PC-3 (cell line): ENCODE measurements at regions not wholly inside any gene's neighbourhood (a gene's known extent, or its start where the extent isn't known, plus 50 kb on each side); places are given as distances from the start of the nearest gene placed in this dataset.

Source experiments
- ATAC-seq: fragments of 200-7000 bp; cut with Tn5 transposase; 2 replicates; pipeline ENCODE4 v1.9.1; 2020; ENCODE audit warnings: mild to moderate bottlenecking, moderate library complexity
- BruUV-seq: library from RNA; stranded (reverse); fragments of 400-500 nt; replicated peaks from 2 replicates; lab custom pipeline; 2021; lab: Mats Ljungman, UMichigan
- CTCF ChIA-PET: fragments of 300-600 bp; sonication (Branson Sonifier 250); formaldehyde crosslinking; loops from one replicate; lab custom pipeline; 2022; ENCODE audit warnings: antibody characterized with exemption; lab: Charles Lee
- POLR2A ChIA-PET: fragments of 300-600 bp; sonication (Branson Sonifier 250); formaldehyde crosslinking; loops from one replicate; lab custom pipeline; 2022; ENCODE audit warnings: antibody characterized with exemption; ENCODE audit not compliant: unreplicated experiment; lab: Charles Lee
- DNase-seq: peaks from one replicate; pipeline ENCODE4 v3.0.0-alpha.2; 2015
- H2AFZ ChIP-seq: fragments of 300-600 bp; sonication (generic); 2 replicates; pipeline ENCODE4 v1.6.0; 2016; ENCODE audit warnings: antibody characterized with exemption, low read length
- H3F3A ChIP-seq: fragments of 300-600 bp; sonication (generic); one replicate; pipeline ENCODE4 v1.6.0; 2017; ENCODE audit warnings: antibody characterized with exemption, low read length, control low read depth, mild to moderate bottlenecking; ENCODE audit not compliant: unreplicated experiment
- H3K27ac ChIP-seq: fragments of 300-600 bp; sonication (generic); 2 replicates; pipeline ENCODE4 v1.5.1; 2016; ENCODE audit warnings: mild to moderate bottlenecking, low read length
- H3K27me3 ChIP-seq: fragments of 300-600 bp; sonication (generic); 2 replicates; pipeline ENCODE4 v1.6.1; 2016; ENCODE audit warnings: low read length, mixed read lengths
- H3K36me3 ChIP-seq: fragments of 300-600 bp; sonication (generic); 2 replicates; pipeline ENCODE4 v1.6.1; 2016; ENCODE audit warnings: low read depth, mixed run types, low read length, mixed read lengths
- H3K4me1 ChIP-seq: fragments of 300-600 bp; sonication (generic); 2 replicates; pipeline ENCODE4 v1.5.1; 2016; ENCODE audit warnings: low read length; ENCODE audit not compliant: insufficient read depth
- H3K4me2 ChIP-seq: fragments of 300-600 bp; sonication (generic); 2 replicates; pipeline ENCODE4 v1.6.0; 2016; ENCODE audit warnings: low read length
- H3K4me3 ChIP-seq: fragments of 300-600 bp; sonication (generic); 2 replicates; pipeline ENCODE4 v1.5.1; 2016; ENCODE audit warnings: mild to moderate bottlenecking, low read length, mixed read lengths
- H3K79me2 ChIP-seq: fragments of 300-600 bp; sonication (generic); 2 replicates; pipeline ENCODE4 v1.6.1; 2017; ENCODE audit warnings: low read length, mixed read lengths
- H3K9ac ChIP-seq: fragments of 300-600 bp; sonication (generic); 2 replicates; pipeline ENCODE4 v1.6.0; 2016; ENCODE audit warnings: mild to moderate bottlenecking, low read length
- H3K9me2 ChIP-seq: fragments of 300-600 bp; sonication (generic); replicated peaks from 2 replicates; pipeline ENCODE4 v1.6.1; 2016; ENCODE audit warnings: mixed run types, low read length, mixed read lengths
- H3K9me3 ChIP-seq: fragments of 300-600 bp; sonication (generic); 2 replicates; pipeline ENCODE4 v1.6.1; 2016; ENCODE audit warnings: low read length, mixed read lengths
- H4K20me1 ChIP-seq: fragments of 300-600 bp; sonication (generic); 2 replicates; pipeline ENCODE4 v1.6.1; 2016; ENCODE audit warnings: low read length, mixed read lengths
- EZH2 ChIP-seq: fragments of 300-600 bp; sonication (generic); IDR thresholded peaks from one replicate; pipeline ENCODE4 v1.6.1; 2017; ENCODE audit warnings: antibody characterized with exemption, mild to moderate bottlenecking, low read length; ENCODE audit not compliant: unreplicated experiment
- EZH2phosphoT487 ChIP-seq: fragments of 300-600 bp; sonication (generic); IDR thresholded peaks from 2 replicates; pipeline ENCODE4 v1.6.1; 2018; ENCODE audit warnings: mild to moderate bottlenecking, antibody characterized with exemption, low read length, borderline replicate concordance
- intact Hi-C: fragments of 100-400 bp; cut with micrococcal nuclease; formaldehyde crosslinking; loops from 2 replicates; pipeline ENCODE4 v1.9.0; 2023
- TF ChIP-seq, protein P1 (sequence below): fragments of 300-600 bp; sonication (generic); conservative IDR thresholded peaks from 2 replicates; pipeline ENCODE4 v1.5.1; 2017; ENCODE audit warnings: antibody characterized with exemption, low read depth, mild to moderate bottlenecking, low read length

DNA sequence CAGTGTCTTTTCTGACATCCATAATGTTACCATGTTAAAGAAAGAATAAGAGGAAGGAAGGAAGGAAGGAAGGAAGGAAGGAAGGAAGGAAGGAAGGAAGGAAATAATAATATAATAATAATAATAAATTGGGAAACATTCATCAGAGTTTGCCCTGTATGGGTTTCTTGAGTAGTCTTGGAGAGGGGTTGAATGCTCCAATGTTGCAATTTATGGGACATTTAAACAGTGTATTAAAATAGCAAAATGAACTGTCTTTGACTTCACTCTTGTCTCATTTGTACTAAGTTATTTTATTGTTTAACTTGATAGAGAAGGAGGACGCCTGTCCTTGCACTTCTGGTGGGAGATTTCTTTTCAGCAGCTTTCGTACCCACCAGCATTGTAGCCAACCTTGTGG, 277.7 kb downstream of the RNF144A start:
- no peaks in the 10 kb centered on the region for H4K20me1 ChIP-seq
- H3K36me3 ChIP-seq: no peaks in the 10 kb centered on the region
- TF ChIP-seq EZH2phosphoT487: no peak
- TF ChIP-seq EZH2: no peak
- TF ChIP-seq, protein P1, sequence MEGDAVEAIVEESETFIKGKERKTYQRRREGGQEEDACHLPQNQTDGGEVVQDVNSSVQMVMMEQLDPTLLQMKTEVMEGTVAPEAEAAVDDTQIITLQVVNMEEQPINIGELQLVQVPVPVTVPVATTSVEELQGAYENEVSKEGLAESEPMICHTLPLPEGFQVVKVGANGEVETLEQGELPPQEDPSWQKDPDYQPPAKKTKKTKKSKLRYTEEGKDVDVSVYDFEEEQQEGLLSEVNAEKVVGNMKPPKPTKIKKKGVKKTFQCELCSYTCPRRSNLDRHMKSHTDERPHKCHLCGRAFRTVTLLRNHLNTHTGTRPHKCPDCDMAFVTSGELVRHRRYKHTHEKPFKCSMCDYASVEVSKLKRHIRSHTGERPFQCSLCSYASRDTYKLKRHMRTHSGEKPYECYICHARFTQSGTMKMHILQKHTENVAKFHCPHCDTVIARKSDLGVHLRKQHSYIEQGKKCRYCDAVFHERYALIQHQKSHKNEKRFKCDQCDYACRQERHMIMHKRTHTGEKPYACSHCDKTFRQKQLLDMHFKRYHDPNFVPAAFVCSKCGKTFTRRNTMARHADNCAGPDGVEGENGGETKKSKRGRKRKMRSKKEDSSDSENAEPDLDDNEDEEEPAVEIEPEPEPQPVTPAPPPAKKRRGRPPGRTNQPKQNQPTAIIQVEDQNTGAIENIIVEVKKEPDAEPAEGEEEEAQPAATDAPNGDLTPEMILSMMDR: no peak
- H3K4me2 ChIP-seq: no peak overlapping the region
- no peak overlapping the region for H3K4me3 ChIP-seq
- H3K9ac ChIP-seq: no peak overlapping the region
- no TSS peak for BruUV-seq
- no peak for DNase-seq
- no peak overlapping the region for H3K27ac ChIP-seq
- ChIA-PET POLR2A (no interaction called here), CTCF (no interaction called here)
- no peaks in the 10 kb centered on the region for H3K9me3 ChIP-seq
- H3K79me2 ChIP-seq: no peaks in the 10 kb centered on the region
- no peak for ATAC-seq
- no peak overlapping the region for H2AFZ ChIP-seq
- intact Hi-C loops: no loop called here
- H3K9me2 ChIP-seq: no peaks in the 10 kb centered on the region
- H3K4me1 ChIP-seq: peaks cover 10% of the 10 kb centered on the region; the same call in 1 of the 2 replicates
- H3K27me3 ChIP-seq: no peaks in the 10 kb centered on the region
- H3F3A ChIP-seq: no peaks in the 10 kb centered on the region

DNA sequence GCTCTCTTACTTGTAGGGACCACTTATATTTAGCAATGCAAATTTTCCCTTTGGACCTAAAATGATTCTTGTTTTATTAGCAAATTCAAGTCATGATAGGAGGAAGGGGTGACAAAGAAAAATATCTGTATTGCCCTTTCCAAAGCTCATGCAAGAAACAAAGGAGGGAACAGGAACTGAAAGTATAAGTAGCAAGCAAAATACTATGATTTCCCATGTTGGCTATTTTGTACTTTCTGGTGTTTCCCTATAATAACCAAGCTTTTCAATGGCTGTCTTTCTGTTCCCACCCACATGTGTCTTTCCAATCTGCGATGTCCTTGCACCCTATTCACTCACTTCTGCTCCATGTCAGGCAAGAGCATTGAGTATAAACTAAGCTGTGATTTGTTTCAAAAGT, 279.7 kb downstream of the RNF144A start:
- ChIA-PET POLR2A (no interaction called here), CTCF (no interaction called here)
- H3K9ac ChIP-seq: no peak overlapping the region
- no peak overlapping the region for H3K27ac ChIP-seq
- H3K27me3 ChIP-seq: no peaks in the 10 kb centered on the region
- no peak for ATAC-seq
- no peaks in the 10 kb centered on the region for H3K9me3 ChIP-seq
- no peak overlapping the region for H3K4me3 ChIP-seq
- no peak overlapping the region for H3K4me2 ChIP-seq
- H3K79me2 ChIP-seq: no peaks in the 10 kb centered on the region
- no peak for DNase-seq
- no peaks in the 10 kb centered on the region for H3K9me2 ChIP-seq
- intact Hi-C loops: no loop called here
- BruUV-seq: no TSS peak
- H2AFZ ChIP-seq: no peak overlapping the region
- TF ChIP-seq EZH2 (no peak), EZH2phosphoT487 (no peak)
- TF ChIP-seq, protein P1: no peak
- no peaks in the 10 kb centered on the region for H3K36me3 ChIP-seq
- peaks cover 6% of the 10 kb centered on the region; the same call in 1 of the 2 replicates for H3K4me1 ChIP-seq
- no peaks in the 10 kb centered on the region for H4K20me1 ChIP-seq
- no peaks in the 10 kb centered on the region for H3F3A ChIP-seq

DNA sequence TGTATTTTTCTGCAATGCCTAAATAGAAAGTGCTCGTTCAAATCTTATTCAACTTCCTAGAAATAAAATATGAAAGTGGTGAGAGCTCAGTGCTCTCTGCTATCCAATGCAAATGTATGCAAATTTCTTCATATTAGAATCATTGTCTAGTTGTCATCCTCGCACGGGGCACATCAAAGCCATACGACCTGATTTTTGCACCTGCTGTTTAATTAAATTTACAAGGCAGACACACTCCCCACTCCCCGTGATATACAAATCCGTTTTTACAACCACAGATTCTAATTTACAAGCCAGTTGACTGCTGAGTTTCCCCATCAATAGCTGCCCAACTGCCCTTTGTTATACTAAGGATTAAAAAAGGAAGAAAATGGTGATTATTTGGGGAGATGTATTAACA, 284.6 kb downstream of the RNF144A start:
- POLR2A ChIA-PET: no interaction called here
- no peak overlapping the region for H3K4me2 ChIP-seq
- H2AFZ ChIP-seq: no peak overlapping the region
- H3K27ac ChIP-seq: no peak overlapping the region
- H4K20me1 ChIP-seq: no peaks in the 10 kb centered on the region
- no peaks in the 10 kb centered on the region for H3K36me3 ChIP-seq
- TF ChIP-seq, protein P1: no peak
- TF ChIP-seq EZH2 (no peak), EZH2phosphoT487 (no peak)
- DNase-seq: no peak
- no peaks in the 10 kb centered on the region for H3K9me2 ChIP-seq
- no peaks in the 10 kb centered on the region for H3K4me1 ChIP-seq
- CTCF ChIA-PET: no interaction called here
- no peaks in the 10 kb centered on the region for H3K9me3 ChIP-seq
- no TSS peak for BruUV-seq
- H3K79me2 ChIP-seq: no peaks in the 10 kb centered on the region
- no peak overlapping the region for H3K4me3 ChIP-seq
- ATAC-seq: no peak
- H3K27me3 ChIP-seq: no peaks in the 10 kb centered on the region
- intact Hi-C loops: loop anchor here (2.0 kb wide), 2 partner anchors 83 to 315 kb away; no protein-coding TSS in a partner anchor
- no peaks in the 10 kb centered on the region for H3F3A ChIP-seq
- H3K9ac ChIP-seq: no peak overlapping the region
